ENCODE measurements at regions not wholly inside any gene's neighbourhood (a gene's known extent, or its start where the extent isn't known, plus 50 kb on each side); places are given as distances from the start of the nearest gene placed in this dataset.
"Not testable (repeated sequence)": the region's sequence is repeated elsewhere in the genome, so short reads cannot be mapped to it uniquely, and the experiment has no call there.

DNA sequence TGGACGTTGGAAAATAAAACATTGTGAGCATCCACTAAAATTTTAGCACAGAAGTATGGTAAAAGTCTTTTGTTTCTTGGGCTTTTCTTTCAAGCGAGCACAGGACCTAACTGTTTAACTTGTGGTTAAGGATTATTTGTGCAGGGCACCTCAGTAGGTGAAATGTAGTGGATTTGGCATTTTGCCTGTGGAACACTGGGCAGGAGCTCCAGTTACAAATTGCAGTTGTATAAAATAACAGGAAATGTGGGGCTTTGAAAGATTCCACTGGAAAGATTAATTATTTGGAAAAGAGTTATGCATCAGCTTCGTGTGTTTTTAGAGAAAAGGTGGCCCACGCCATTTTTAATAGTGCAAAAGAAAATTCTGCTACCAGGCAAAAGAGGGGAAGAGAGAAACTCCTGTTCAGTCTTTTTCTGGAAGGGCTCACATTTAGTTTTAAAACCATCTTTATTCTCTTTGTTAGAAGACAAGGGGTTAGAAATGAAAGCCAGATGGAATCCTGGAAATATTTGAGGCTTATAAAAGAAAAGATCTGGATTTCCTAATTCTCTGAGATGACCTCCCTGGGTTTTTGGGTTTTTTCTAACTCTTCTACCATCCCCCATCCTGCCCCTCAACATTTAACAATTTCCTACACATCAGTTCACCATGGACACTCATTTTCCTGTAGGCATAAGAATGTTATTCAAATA, 144.3 kb upstream of the SERTAD2 start:
- DNase-seq = peak; percentile 65

DNA sequence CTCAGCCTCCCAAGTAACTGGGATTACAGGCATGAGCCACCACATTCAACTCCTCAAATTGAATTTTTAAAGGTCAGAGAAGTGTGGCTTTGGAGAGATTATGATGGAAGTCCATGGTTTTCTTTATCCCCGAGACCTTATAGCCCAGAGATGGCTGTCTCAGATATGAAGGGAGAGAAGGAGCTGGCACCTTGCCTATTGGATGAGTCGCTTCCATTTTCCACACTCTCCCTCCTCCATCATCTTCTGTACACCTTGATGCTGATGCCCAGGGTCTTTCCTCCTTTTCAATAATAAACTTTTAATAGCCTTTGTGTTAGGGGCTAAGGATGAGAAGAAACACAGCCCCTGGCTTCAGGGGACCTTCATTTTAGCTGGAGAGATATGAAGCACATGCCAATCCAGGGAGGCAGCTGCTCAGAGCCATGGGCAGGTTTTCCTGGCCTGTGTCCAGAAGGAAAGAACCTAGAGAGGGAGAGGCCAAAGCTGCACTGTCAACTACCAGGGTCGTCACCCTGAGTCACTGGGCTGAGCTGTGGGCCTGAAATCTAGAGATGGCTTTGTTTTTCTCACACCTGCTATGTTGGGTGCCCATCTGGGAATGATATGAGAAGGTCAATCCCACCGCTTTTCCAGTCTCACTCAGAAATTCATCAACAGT, 146.0 kb upstream of the SERTAD2 start:
- DNase-seq = no peak

DNA sequence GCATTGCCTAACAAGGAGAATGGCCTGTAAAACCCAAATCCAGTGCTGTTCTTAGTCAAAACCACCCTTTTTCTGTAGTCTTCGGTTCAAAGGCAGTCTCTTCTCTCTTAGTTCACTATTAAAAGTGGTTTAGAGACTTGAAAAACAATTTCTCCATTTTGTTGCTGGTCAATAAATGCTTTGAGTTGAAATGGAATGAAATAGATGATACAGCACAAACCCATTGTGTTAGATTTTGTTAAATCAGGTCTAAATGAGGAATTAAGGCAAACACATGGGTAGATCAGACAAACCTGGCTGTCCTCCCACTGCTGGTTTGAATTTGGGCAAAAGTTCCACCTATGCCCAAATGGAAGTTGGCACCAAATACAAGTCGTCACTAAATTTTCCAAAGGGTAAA, 150.1 kb upstream of the SERTAD2 start:
- no peak for DNase-seq

DNA sequence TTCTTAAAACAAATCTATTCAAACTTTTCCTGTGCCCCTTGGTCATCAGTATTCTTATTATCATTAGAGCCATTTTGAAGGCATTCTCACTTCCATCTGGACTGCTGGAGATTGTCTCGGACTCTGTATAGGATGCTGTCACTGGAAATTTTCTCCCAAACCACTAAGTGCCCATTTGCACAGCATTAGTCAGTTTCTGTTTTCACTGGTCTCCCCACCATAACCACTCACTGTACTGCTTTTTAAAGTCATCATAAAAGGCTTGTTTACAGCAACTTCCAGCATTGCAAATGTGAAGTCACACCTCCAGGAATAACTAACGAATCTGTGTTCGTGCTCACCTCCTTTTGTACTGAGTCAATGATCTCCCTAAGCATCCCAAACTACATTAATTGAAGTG, 150.9 kb upstream of the SERTAD2 start:
- DNase-seq = no peak

DNA sequence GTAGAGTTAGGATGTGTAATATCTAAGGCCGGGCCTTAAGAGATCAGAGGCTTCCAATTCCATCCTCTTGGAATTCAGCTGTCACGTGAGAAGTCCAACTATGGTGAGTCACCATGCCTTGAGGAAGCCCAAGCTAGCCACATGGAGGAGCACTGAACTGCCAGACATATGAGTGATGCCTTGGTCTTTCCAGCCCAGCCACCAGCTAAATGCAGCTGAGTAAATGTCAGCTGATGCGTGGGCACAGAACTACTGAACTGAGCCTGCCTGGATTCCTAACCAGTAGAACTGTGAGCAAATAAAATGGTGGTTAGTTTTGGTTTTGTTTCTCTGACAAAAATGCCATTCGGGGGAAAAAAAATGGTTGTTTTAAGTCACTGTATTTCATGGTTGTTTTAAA, 153.7 kb upstream of the SERTAD2 start:
- no peak for DNase-seq

DNA sequence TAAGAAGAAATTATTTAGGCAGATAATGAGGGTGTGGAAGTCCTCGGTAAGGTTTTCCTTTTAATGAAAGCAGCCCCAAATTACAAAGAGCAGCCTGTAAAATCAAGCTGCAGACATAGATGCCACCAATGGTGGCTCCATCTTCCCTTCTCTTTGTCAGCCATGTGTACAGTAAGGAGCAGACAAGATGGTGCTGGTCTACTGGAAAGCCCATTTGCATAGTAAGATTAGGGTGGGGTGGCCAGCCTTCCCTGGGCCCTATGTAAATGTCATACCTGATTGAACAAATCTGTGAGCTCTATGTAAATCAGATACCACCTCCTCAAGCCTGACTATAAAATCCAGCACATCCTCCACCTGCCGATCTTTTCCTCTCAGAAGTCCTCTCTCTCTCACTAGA, 154.4 kb upstream of the SERTAD2 start:
- DNase-seq = no peak

DNA sequence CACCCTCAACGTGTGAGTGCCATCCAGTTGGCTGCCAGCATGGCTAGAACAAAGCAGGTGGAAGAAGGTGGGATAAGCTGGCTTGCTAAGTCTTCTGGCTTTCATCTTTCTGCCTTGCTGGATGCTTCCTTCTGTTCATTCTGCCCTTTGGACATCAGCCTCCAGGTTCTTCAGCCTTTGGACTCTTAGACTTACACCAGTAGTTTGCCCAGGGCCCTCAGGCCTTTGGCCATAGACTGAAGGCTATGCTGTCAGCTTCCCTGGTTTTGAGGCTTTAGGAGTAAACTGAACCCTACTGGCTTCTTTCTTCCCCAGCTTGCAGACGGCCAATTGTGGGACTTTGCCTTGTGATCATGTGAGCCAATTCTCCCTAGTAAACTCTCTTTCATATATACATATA, 155.0 kb upstream of the SERTAD2 start:
- DNase-seq = no peak

DNA sequence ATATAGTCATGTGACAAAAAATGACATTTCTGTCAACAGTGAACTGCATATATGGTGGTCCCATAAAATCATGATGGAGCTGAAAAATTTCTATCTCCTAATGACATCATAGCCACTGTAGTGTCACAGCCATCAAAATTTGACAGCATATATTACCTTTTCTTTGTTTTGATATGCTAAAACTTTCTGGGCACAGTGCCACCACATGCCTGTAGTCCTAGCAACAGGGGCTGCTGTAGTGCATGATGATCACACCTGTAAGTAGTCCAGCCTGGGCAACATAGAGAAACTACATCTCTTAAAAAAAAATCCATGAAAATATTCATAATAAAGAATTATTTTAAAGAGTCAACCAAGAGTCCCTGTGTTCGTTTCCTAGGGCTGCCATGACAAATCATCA, 155.5 kb upstream of the SERTAD2 start:
- no peak for DNase-seq

DNA sequence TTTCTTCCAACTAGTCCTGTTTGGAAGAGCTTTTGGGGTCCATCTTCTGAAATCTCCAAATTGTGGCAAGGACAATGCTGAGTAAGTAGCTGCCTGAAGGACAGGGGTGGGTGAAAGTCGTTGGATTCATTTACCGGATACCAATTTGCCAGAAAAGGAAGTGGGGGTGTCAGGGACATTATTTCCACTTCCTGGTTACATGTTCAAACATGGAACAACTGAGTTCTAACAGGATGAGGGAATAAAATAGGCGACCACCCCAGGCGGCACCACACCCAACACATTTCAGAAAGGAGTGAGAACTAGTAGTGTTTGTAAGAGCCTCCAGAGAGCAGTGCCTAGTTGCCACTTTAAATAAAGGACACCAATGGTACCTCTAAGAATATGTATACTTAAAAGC, 158.6 kb upstream of the SERTAD2 start:
- DNase-seq = no peak

DNA sequence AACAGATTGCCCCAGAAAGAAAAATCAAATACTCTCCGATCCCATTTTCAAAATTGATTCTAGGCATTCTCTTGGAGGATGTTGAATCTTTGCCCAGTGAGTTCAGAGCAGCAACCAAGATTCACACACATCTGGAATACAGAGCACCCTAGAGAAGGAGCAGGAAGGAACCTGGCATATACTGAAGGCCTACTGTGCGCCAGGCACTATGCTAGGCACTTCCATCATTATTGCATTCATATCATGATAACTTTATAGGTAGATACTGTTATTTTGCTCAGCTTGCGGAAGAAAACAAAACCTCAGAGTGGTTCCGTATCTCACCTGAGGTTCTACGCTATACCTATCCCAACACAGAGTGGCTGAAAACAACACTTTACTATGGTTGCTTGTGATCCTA, 160.3 kb upstream of the SERTAD2 start:
- DNase-seq = no peak

DNA sequence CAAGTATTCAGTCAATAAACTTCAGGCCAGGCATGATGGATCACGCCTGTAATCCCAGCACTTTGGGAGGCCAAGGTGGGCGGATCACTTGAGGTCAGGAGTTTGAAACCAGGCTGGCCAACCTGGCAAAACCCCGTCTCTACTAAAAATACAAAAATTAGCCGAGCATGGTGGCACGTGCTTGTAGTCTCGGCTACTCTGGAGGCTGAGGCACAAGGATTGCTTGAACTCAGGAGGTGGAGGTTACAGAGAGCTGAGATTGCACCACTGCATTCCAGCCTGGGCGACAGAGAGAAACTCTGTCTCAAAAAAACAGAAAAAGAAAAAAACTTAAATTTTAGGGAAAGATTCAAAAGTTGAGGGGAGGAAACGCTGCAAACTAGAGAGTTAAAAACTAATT, 162.8 kb upstream of the SERTAD2 start:
- not testable (repeated sequence) for DNase-seq

DNA sequence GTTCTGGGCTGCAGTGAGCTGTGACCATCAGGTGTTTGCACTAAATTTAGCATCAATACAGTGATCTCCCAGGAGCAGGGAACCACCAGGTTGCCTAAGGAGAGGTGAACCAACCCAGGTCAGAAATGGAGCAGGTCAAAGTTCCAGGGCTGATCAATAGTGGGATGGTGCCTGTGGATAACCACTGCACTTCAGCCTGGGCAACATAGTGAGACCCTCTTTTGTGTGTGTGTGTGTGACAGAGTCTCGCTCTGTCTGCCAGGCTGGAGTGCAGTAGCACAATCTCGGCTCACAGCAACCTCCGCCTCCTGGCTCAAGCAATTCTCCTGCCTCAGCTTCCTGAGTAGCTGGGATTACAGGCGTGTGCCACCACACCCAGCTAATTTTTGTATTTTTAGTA, 163.7 kb upstream of the SERTAD2 start:
- DNase-seq = no peak

DNA sequence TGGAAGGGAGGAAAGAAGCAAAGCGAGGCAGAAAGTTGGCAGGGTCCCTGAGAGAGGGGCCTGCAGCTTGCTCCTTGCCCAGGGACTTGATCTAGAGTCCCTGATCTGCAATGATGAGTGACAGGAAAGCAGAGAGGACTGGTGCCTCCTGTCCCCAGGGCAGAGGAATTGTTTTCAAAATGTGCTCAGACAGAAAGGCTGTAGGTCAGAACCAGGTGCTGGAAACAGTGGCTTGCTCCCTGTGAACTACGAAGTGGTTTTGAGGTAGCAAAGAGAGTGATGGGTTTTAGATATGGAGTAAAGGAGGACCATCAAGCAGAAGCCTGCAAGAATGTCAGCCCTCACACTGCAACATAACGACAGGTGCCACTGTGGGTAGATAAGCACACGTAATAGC, 164.9 kb upstream of the SERTAD2 start:
- no peak for DNase-seq

DNA sequence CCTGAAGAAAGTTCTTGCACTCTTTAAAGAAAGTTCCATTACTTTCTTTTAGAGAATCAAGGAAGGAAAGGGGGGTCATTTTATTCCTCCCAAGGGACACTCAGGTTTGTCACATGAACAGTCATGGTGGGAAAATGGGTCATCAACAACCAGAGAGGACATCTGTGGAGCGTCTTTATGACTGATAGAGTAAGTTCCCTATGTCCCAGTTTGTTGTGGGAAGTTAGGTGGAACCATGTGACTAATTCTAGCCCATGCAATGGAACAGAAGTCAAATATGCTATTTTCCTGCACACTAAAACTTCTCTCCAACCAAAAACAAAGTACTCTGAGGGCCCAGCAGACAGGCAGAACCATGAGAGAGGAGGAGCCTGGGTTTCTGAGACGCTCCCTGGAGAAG, 165.6 kb upstream of the SERTAD2 start:
- DNase-seq = no peak

DNA sequence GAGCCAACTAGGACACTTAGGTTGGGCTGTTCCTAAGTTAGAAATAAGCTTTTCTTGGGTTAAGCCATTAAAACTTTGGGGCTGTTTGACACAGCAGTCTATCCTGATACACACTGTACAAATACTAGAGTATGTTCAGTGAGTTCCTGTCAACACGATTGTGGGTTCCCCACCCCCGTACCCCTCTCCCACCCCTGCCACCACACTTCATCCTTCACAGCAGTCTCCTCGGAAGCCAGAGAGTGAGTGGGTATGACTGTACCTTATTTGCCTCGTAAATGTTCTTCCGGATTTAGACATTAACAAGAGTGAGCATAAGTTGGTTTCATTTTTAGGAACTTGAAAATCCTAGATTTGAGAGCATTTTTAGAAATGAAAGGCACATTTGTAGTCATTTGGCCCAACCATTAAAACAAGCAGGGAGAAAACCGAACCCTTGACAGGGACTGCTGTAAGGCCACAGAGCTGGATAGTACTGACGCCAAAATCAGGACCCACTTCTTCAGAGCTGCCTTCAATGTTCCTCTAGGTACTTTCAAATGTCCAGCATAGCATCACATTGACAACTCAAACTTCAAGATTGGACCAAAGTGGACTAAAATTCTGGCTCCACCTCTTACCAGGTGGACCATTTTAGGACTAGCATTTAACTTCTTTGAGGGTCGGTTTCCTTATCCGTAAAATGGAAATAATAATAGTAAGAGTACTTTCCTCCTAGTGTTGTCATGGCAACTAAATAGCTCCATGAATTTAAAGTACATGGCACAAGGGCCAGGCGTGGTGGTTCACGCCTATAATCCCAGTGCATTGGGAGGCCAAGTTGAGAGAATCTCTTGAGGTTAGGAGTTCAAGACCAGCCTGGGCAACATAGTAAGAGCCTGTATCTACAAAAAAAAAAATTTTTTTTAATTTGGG, 166.3 kb upstream of the SERTAD2 start:
- DNase-seq = no peak

DNA sequence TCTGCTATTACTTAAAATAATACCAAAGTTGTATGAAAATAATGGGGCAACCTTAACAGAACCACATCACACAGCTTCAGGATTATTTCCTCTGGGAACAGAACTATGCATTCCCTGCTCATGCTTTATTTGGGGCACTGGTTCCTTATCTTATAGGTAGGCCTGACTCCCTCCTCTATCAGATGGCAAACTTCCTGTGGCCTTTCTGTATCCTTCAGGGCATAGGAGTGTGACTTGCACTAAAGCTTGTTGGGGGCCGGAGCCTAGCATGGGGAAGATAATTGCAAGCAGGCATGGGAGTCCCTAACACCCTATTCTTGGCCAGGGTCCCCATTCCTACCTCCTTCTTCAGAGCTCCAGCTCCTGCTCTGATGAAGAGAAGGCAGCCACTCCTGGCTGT, 167.2 kb upstream of the SERTAD2 start:
- no peak for DNase-seq

DNA sequence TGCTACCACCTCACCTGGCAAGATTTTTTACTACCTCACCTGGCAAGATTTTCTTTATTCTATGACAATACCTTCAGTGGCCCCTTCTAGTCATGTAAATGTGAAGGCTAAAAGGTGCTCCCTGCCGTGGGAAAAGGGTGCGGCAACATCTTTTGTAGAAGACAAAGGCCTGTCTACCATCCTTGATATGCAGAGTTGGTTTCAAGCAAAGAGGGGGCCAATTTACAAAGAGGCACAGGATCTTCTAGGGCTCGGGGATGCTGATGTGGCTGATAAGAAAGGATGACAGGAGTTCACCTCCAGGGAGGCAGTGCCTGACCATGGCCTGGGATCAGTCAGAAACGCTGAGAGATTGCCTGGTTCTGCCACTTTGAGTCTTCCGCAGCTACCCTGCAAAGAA, 165.4 kb upstream of the SLC1A4 start:
- no peak for DNase-seq

DNA sequence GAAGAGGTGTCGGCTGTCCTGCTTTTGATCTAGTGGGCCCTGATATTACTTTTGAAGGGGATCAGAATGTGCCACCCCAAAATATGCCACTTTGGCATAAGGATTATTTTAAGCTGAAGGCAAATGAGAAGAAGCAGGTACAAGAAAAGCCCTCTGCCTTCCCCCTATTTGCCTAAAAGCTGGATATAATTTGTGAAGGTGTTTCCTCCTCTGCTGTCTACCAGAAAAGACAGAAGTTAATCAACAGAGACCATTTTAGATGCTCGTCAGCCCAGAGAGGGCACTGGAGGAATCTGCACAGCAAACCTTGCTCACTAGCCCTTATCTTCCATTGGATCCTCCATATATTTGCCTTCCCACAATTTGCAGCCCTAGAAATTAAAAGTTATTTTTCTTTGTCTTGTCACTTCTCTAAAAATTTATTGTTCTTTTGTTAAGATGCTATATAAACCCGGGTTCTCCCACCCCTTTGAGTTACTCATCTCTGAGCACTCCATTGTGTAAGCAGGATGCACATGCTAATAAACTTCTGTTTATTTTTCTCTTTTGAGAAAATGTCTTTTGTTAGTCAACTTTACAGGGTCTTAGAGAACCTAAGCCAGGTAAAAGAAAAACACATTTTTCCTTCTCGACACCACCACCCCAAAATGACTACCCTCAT, 163.2 kb upstream of the SLC1A4 start:
- DNase-seq = no peak

DNA sequence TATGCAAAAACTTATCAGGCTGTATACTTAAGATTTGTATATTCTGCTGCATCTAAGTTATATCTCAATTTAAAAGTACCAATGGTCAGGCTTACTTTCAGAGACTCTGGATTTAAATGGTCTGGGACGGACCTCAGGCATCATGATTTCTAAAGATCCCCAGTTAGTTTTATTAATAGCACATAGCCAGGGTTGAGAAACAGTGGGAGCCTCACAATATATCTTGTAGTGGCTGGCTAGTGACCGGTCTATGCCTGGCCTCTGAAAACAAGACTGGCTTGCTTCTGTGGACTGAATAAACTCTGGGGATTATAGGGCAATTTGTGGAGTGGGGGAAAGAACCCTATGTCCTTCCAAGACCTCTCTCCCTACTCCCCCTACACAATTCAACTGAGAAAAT, 162.5 kb upstream of the SLC1A4 start:
- DNase-seq = no peak

DNA sequence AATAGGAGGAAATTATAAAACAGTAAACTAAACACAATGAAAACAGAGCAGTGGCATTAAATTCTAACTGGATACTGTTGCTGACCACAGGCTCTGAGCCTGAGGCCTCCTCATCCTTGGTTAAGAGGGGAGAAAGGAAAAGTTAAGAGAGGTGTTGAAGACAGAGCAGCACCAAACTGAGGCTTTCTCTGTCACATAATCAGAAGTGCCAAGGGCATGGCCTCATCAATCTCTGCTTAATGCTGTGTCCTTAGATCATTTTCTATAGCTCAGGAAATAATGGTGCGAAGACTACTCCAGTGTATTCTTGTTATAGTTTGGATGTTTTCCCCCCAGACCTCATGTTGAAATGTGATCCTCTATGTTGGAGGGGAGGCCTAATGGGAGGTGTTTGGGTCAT, 160.9 kb upstream of the SLC1A4 start:
- no peak for DNase-seq

DNA sequence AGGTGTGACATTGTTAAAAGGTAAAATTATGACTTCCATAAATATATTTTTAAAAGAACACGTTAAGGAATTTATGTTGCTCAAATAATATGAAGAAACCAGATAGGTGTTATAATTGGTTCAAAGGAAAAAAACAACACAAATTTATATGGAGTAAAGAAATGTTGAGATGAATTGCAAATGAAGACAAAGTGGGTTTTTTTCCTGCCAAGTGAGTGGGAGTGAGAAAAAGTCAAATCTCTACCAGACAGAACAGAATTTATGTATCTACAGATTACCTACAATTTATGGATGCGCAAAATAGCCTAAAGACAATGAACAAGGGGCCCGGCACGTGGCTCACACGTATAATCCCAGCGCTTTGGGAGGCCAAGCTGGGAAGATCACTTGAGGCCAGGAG, 159.7 kb upstream of the SLC1A4 start:
- DNase-seq = no peak

DNA sequence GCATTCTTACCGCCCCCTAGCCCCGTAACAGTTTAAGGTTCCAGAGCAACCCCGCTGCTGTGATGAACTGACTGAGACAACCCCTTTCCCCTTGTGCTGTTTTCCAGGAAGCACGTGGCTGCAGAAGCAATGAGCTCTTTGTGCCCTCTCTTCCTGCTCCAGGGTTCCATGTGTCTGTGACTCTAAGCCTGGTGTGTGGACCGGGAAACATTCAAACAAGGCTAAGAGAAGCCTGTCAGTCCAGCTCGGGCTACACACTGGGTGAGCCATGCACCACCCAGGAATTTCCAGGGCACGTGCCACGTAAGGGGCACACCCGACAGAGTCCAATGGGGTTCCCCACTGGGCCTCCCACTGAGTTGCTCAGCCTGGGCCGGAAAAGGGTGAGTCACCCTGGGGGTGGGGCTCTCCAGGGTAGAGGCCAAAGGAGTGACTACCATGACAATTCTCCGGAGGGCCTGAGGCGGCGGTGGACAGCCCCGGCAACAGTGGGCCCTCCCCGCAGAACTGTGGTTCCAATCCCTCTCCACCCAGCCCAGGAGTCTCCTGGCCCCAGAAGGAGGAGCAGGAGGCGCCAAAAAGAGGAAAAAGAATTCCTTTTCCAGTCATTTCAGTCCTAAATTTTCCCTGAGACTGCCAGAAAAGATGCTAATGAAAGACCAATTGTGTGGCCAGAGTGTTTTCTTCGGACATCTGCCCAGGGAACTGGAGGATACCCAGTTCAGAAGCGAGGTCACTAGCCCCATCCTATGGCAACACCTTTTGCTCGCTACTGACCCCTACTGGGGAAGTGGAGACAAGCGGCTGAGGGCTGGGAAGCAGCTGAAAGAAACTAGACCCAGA, 157.8 kb upstream of the SLC1A4 start:
- peak; percentile 5 for DNase-seq

DNA sequence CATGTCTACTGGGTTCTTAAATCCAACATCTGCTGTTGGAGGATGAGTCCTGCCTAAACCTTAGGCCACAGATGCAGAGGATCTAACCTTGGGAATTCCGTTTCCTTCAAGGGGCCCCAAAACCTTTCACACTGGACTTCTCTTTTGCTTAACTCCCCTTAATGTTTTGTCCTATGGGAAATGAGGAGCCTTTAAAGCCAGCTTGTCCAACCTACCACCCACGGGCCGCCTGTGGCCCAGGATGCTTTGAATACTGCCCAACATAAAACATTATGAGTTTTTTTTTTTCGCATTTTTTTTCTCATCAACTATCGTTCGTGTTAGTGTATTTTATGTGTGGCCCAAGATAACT, 157.2 kb upstream of the SLC1A4 start:
- no peak for DNase-seq

All from NCI-H1105 (cell line).